GM13977 (cell line): ENCODE measurements at regions not wholly inside any gene's neighbourhood (a gene's known extent, or its start where the extent isn't known, plus 50 kb on each side); places are given as distances from the start of the nearest gene placed in this dataset.

Experiments used
- DNase-seq: peaks from one replicate; pipeline ENCODE4 v3.0.0; 2012; ENCODE audit warnings: low spot score
- in situ Hi-C: fragments of 300-500 bp; cut with MboI; formaldehyde crosslinking; loops from one replicate; pipeline ENCODE4 v1.12.0; 2022; ENCODE audit warnings: low sequenced_read_pairs, low pct_unique_long_range_greater_than_20kb, mixed read lengths, inconsistent platforms; ENCODE audit not compliant: unreplicated experiment
- TF ChIP-seq, protein P1 (sequence below): IDR thresholded peaks from 2 replicates; pipeline ENCODE4 v1.5.1; 2012; ENCODE audit warnings: mild to moderate bottlenecking, control low read depth; ENCODE audit not compliant: insufficient read depth; ENCODE audit errors: extremely low read depth, missing control alignments

DNA sequence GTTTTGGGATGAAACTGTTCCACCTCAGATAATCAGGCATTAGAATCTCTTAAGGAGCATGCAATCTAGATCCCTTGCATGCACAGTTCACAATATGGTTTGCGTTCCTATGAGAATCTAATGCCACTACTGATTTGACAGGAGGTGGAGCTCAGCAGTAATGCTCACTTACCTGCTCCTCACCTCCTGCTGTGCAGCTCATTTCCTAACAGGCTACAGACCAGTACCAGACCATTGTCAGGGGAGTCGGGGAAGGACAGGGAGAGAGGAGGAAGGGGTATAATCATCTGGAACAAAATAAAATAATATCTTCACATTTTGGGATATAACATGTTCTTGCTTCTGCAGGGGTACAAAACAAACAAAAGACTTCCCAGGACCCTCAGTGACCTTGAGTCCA is 532.0 kb upstream of the FSHR start:
- no peak for DNase-seq
- TF ChIP-seq, protein P1, sequence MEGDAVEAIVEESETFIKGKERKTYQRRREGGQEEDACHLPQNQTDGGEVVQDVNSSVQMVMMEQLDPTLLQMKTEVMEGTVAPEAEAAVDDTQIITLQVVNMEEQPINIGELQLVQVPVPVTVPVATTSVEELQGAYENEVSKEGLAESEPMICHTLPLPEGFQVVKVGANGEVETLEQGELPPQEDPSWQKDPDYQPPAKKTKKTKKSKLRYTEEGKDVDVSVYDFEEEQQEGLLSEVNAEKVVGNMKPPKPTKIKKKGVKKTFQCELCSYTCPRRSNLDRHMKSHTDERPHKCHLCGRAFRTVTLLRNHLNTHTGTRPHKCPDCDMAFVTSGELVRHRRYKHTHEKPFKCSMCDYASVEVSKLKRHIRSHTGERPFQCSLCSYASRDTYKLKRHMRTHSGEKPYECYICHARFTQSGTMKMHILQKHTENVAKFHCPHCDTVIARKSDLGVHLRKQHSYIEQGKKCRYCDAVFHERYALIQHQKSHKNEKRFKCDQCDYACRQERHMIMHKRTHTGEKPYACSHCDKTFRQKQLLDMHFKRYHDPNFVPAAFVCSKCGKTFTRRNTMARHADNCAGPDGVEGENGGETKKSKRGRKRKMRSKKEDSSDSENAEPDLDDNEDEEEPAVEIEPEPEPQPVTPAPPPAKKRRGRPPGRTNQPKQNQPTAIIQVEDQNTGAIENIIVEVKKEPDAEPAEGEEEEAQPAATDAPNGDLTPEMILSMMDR, result no peak
- in situ Hi-C loops, result no loop called here

DNA sequence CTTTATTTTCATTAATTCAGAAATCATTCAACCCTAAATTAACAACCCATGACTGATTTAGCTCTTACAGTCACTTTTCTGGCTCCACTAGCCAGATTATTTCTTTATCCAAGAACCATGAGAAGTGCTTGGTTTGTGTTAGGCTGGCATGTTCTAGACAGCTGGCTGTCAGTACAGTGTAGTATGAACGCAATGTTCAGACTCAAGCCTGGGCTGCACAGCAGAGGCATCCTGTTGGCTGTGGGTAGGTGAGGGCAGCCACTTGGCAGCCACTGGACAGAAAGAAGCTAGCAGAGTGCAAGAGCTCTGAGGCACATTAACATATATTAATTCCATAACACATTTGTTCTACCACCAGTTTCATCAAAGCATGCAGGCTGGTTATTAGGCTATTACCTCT is 522.9 kb upstream of the FSHR start:
- in situ Hi-C loops, result no loop called here

DNA sequence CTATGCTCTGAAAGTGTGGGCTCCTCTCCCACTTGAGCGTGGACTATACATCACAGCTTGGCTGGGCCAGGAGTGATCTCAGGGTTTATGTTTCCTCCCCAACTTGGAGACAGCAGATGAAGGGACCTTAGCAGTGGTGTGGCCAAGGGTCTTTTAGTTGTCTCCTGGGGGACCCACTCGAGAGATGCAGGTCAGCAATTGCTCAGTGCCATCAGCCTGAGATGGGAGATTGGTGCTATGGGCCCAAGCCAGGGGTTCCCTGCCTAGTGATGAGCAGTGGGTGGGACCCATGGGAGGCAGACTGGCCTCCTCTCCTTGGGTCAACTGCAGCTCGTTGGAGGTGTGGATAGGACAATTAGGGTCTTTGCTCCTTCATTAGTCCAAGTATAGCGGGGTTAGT is 510.5 kb upstream of the FSHR start:
- TF ChIP-seq, protein P1, result no peak
- in situ Hi-C loops, result no loop called here
- no peak for DNase-seq

More for the DNA sequence above, 522.9 kb upstream of the FSHR start:
- DNase-seq, result no peak
- TF ChIP-seq, protein P1, result no peak

GRCh38 chr2:49661809-49662208 is 507.5 kb upstream of the FSHR start:
- TF ChIP-seq, protein P1, result no peak
- in situ Hi-C loops, result no loop called here
- DNase-seq, result no peak

DNA sequence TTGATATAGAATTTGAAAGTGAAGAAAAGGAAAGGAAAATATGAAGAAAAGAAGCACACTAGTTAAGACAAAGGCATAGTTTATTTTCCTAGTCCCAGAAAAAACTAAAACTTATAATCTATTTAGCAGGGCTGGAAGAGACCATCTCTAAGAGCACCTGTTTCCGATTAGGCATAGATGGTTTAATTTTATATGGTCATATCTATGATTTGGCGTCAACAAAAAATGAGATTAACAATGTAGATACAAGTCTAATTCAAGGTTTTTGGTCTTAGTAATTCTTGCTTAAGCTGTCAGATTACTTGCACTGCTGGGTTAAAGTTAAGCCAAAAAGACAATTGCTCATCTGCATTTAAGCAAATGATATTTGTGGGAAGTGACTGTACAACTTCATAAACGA is 502.5 kb upstream of the FSHR start:
- TF ChIP-seq, protein P1, result no peak
- in situ Hi-C loops, result no loop called here
- DNase-seq, result no peak

GRCh38 chr2:49643149-49643548 is 488.8 kb upstream of the FSHR start:
- no peak for DNase-seq
- in situ Hi-C loops, result no loop called here
- TF ChIP-seq, protein P1, result no peak

- DNase-seq, result no peak
- in situ Hi-C loops, result no loop called here
- TF ChIP-seq, protein P1, result no peak
Measured at GRCh38 chr2:49640630-49641029, 486.3 kb upstream of the FSHR start.
